GM18502 (cell line): ENCODE measurements at regions not wholly inside any gene's neighbourhood (a gene's known extent, or its start where the extent isn't known, plus 50 kb on each side); places are given as distances from the start of the nearest gene placed in this dataset.

ENCODE experiments used
- ATAC-seq: cut with Tn5 transposase; IDR thresholded peaks from one replicate; pipeline ENCODE4 v1.9.1; 2021; ENCODE audit warnings: mild to moderate bottlenecking; ENCODE audit not compliant: unreplicated experiment, poor library complexity

- no peak for ATAC-seq
Measured at GRCh38 chr4:119755599-119755998, 127.0 kb upstream of the PDE5A start.

- no peak for ATAC-seq
Measured at GRCh38 chr4:119752936-119753335, 124.3 kb upstream of the PDE5A start.

- no peak for ATAC-seq
Measured at GRCh38 chr4:119750771-119751170, 122.2 kb upstream of the PDE5A start.

- no peak for ATAC-seq
Measured at GRCh38 chr4:119750048-119750447, 121.4 kb upstream of the PDE5A start.

- no peak for ATAC-seq
Measured at GRCh38 chr4:119748853-119749252, 120.2 kb upstream of the PDE5A start.

- ATAC-seq: no peak
Measured at GRCh38 chr4:119746951-119747350, 118.3 kb upstream of the PDE5A start.

GRCh38 chr4:119745351-119745750, 116.7 kb upstream of the PDE5A start:
- no peak for ATAC-seq

GRCh38 chr4:119744580-119744979, 116.0 kb upstream of the PDE5A start:
- no peak for ATAC-seq

- no peak for ATAC-seq
Measured at GRCh38 chr4:119743644-119744043, 115.0 kb upstream of the PDE5A start.

GRCh38 chr4:119739796-119740195, 111.2 kb upstream of the PDE5A start:
- no peak for ATAC-seq

GRCh38 chr4:119738901-119739300, 110.3 kb upstream of the PDE5A start:
- ATAC-seq: no peak

- no peak for ATAC-seq
Measured at GRCh38 chr4:119736559-119736958, 108.0 kb upstream of the PDE5A start.

GRCh38 chr4:119735165-119735651, 106.6 kb upstream of the PDE5A start:
- ATAC-seq: no peak

- ATAC-seq: no peak
Measured at GRCh38 chr4:119733431-119733830, 104.8 kb upstream of the PDE5A start.

- ATAC-seq: no peak
Measured at GRCh38 chr4:119731778-119732177, 103.2 kb upstream of the PDE5A start.

GRCh38 chr4:119731146-119731742, 102.6 kb upstream of the PDE5A start:
- no peak for ATAC-seq

GRCh38 chr4:119730671-119730950, 102.0 kb upstream of the PDE5A start:
- ATAC-seq: no peak

- no peak for ATAC-seq
Measured at GRCh38 chr4:119729835-119730670, 101.4 kb upstream of the PDE5A start.

GRCh38 chr4:119728692-119729593, 100.3 kb upstream of the PDE5A start:
- ATAC-seq: no peak

GRCh38 chr4:119728185-119728584, 99.6 kb upstream of the PDE5A start:
- ATAC-seq: no peak

GRCh38 chr4:119726505-119726904, 97.9 kb upstream of the PDE5A start:
- no peak for ATAC-seq
